Esophagus squamous epithelium (tissue), 5 donors: ENCODE measurements at regions not wholly inside any gene's neighbourhood (a gene's known extent, or its start where the extent isn't known, plus 50 kb on each side); places are given as distances from the start of the nearest gene placed in this dataset.
"Not testable (repeated sequence)": the region's sequence is repeated elsewhere in the genome, so short reads cannot be mapped to it uniquely, and the experiment has no call there.

Source experiments
- DNase-seq: peaks from one replicate; lab custom pipeline; 2025; lab: John Stamatoyannopoulos, UW
- H3K27ac ChIP-seq, 4 donors: fragments of 200-600 bp; sonication (generic); one replicate each; pipeline ENCODE4 v1.5.1; 2016 to 2019; ENCODE audit warnings: mild to moderate bottlenecking in 1 of 4
- H3K27me3 ChIP-seq, 4 donors: fragments of 200-600 bp; sonication (generic); 1 replicate in 3 of 4; 2 replicates in 1 of 4; pipeline versions ENCODE4 v1.5.1 to v1.6.0; 2017 to 2021; ENCODE audit warnings: antibody characterized with exemption in 1 of 4
- H3K36me3 ChIP-seq, 3 donors: fragments of 200-600 bp; sonication (generic); one replicate each; pipeline ENCODE4 v1.5.1; 2016 to 2019
- H3K4me1 ChIP-seq, 3 donors: fragments of 200-600 bp; sonication (generic); one replicate each; pipeline ENCODE4 v1.5.1; 2017 to 2019
- H3K4me3 ChIP-seq, 4 donors: fragments of 200-600 bp; sonication (generic); 1 replicate in 3 of 4; 2 replicates in 1 of 4; pipeline ENCODE4 v1.5.1; 2016 to 2019; ENCODE audit warnings: mild to moderate bottlenecking in 2 of 4, moderate library complexity in 1 of 4
- H3K9me3 ChIP-seq, 3 donors: fragments of 200-600 bp; sonication (generic); one replicate each; pipeline ENCODE4 v1.5.1; 2016 to 2019
- POLR2A ChIP-seq, 4 donors: fragments of 450-650 bp; IDR thresholded peaks; one replicate each; pipeline ENCODE4 v1.6.1; 2017; ENCODE audit warnings: antibody characterized with exemption in 4 of 4, mild to moderate bottlenecking in 4 of 4, moderate library complexity in 3 of 4
- WGBS, 2 donors: methylation state at CpG; one replicate each; pipeline ENCODE4 v1.1.5; 2018; 5-methylcytosine and 5-hydroxymethylcytosine counted together
- intact Hi-C: fragments of 100-400 bp; cut with DNase I; formaldehyde crosslinking; loops from one replicate; pipeline ENCODE4 v1.15.0; 2022
- TF ChIP-seq, protein P1 (sequence below), 6 experiments: fragments of 450-650 bp in 4 of 6; fragments of 200-600 bp in 2 of 6; sonication (generic) in 2 of 6; IDR thresholded peaks; one replicate each; pipeline ENCODE4 v1.5.1; 2016 to 2019; ENCODE audit warnings: antibody characterized with exemption in 6 of 6, mild to moderate bottlenecking in 4 of 6, moderate library complexity in 4 of 6
- donor health status: DM: yes; HTN: yes; CAD: no.

DNA sequence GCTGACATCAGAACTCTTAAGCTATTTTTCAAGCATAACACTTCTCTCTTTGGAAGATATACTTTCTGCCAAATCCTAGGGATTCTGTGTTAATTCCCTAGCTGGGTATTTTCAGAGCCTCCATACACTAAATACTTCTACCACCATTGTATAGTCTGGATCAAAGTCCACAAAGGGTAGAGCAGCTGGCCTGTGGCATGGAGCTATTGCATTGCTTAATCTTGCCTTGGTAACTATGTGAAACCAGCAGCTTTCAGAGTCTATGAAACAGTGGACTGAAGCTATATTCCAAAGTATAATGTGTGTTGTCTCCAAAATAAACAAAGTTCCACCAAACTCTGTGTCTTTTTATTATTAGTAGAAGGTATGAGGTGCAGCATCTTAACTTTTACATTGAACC is 296.9 kb upstream of the CDH19 start:
- intact Hi-C loops = no loop called here
- Histone ChIP-seq H3K4me3 (no peak overlapping the region), H3K36me3 (no peaks in the 10 kb centered on the region), H3K27me3 (no peaks in the 10 kb centered on the region), H3K4me1 (no peaks in the 10 kb centered on the region), H3K27ac (no peak overlapping the region), H3K9me3 (no peaks in the 10 kb centered on the region)
- TF ChIP-seq POLR2A (IDR thresholded peaks at IDR 0.05) = no peak
- TF ChIP-seq, protein P1, sequence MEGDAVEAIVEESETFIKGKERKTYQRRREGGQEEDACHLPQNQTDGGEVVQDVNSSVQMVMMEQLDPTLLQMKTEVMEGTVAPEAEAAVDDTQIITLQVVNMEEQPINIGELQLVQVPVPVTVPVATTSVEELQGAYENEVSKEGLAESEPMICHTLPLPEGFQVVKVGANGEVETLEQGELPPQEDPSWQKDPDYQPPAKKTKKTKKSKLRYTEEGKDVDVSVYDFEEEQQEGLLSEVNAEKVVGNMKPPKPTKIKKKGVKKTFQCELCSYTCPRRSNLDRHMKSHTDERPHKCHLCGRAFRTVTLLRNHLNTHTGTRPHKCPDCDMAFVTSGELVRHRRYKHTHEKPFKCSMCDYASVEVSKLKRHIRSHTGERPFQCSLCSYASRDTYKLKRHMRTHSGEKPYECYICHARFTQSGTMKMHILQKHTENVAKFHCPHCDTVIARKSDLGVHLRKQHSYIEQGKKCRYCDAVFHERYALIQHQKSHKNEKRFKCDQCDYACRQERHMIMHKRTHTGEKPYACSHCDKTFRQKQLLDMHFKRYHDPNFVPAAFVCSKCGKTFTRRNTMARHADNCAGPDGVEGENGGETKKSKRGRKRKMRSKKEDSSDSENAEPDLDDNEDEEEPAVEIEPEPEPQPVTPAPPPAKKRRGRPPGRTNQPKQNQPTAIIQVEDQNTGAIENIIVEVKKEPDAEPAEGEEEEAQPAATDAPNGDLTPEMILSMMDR (IDR thresholded peaks at IDR 0.05) = no peak
- no peak for DNase-seq

DNA sequence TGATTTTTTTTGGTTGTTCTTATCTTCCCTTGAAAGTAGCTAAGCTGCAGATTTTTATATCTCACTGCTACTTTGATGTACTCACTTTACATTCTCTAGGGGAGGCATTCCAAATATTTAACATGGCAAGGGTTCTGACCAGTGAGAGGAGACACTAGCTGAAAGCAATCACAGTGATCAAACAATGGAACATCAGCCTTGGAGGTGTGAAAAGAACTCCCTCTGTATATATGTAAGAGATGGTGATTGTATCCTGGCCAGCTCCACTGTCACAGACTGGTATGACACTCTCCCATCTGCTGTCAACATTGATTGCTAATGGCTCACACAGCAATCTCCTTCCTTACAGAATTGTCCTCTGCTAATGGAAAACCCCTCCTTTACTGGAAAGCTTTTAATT is 291.7 kb upstream of the CDH19 start:
- H3K9me3 ChIP-seq = no peaks in the 10 kb centered on the region
- H3K27me3 ChIP-seq = no peaks in the 10 kb centered on the region
- H3K4me3 ChIP-seq = no peak overlapping the region
- intact Hi-C loops = no loop called here
- no peak overlapping the region for H3K27ac ChIP-seq
- no peak for DNase-seq
- no peaks in the 10 kb centered on the region for H3K36me3 ChIP-seq
- H3K4me1 ChIP-seq = no peaks in the 10 kb centered on the region
- no peak for TF ChIP-seq POLR2A (IDR thresholded peaks at IDR 0.05)
- TF ChIP-seq, protein P1 (IDR thresholded peaks at IDR 0.05) = no peak

DNA sequence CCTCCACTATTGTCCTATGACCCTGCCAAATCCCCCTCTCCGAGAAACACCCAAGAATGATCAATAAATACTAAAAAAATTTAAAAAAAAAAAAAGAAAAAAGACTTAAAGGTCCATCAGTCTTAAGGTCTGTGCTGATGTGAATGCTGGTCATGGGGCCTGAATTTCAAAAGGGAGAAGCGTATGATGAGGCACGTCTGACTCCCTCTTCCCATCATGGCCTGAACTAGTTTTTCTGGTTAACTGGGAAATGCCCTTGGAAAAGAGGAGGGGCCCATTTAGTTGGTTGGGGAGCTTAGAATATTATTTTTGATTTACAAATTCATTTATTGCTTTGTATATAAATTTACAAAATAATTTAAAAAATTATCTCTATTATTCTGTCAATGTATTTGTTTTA is 291.0 kb upstream of the CDH19 start:
- H3K36me3 ChIP-seq = no peaks in the 10 kb centered on the region

DNA sequence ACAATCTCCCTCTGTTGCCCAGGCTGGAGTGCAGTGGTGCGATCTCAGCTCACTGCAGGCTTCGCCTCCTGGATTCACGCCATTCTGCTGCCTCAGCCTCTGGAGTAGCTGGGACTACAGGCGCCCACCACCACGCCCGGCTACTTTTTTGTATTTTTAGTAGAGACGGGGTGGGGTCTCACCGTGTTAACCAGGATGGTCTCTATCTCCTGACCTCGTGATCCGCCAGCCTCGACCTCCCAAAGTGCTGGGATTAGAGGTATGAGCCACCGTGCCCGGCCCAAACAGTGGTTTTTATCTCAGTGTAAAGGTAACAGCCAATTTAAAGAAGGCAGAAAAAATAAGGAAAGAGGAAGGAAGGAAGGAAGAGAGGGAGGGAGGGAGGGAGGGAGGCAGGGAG is 288.5 kb upstream of the CDH19 start:
- WGBS, 2 donors = 86 to 91% methylated on average over 8 to 12 of the region's 13 CpGs
- H3K9me3 ChIP-seq, H3K36me3 ChIP-seq, H3K4me1 ChIP-seq, H3K4me3 ChIP-seq, H3K27ac ChIP-seq, DNase-seq, intact Hi-C loops, H3K27me3 ChIP-seq: not testable (repeated sequence)

More for the DNA sequence above, 291.0 kb upstream of the CDH19 start:
- no peaks in the 10 kb centered on the region for H3K27me3 ChIP-seq
- no peaks in the 10 kb centered on the region for H3K4me1 ChIP-seq
- H3K27ac ChIP-seq = no peak overlapping the region
- no peak overlapping the region for H3K4me3 ChIP-seq
- no peak for DNase-seq
- WGBS, 2 donors = 39 to 57% methylated on average over 2 to 3 of the region's 3 CpGs
- intact Hi-C loops = no loop called here
- no peaks in the 10 kb centered on the region for H3K9me3 ChIP-seq
- TF ChIP-seq, protein P1 (IDR thresholded peaks at IDR 0.05) = no peak
- TF ChIP-seq POLR2A (IDR thresholded peaks at IDR 0.05) = no peak

DNA sequence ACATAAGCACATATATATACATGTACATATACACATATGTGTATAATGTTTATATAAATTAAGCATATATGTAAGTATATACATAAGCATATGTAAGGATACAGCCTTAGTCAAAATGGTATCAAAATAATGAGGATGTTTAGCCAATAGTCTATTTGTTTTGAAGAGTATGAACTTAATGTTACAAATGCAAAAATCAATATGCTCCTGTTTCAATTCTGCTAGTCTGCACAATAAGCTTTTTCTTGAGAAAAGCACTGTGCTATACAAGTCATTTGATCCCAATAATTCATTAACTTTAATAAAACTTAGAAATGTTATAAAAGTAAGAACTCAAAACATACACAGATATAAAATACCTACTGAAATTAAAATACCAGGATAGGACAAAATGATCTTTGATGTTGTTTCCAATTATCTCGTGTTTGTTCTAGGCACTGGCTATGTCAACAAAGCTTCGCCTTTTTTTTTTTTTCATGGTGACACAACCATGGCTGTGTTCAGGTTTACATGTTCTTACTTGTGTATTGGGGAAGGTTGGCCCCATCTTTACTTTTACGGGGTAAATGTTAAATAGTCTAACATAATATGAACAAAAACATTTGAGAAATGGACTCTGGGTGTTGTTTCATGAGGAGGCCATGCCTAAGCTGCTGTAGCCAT is 271.1 kb upstream of the CDH19 start:
- H3K36me3 ChIP-seq = no peaks in the 10 kb centered on the region
- no peaks in the 10 kb centered on the region for H3K27me3 ChIP-seq
- H3K4me3 ChIP-seq = no peak overlapping the region
- WGBS, 2 donors = 45 to 56% methylated on average over 3 of the region's 3 CpGs
- TF ChIP-seq, protein P1 (IDR thresholded peaks at IDR 0.05) = no peak
- no peak for TF ChIP-seq POLR2A (IDR thresholded peaks at IDR 0.05)
- intact Hi-C loops = no loop called here
- no peaks in the 10 kb centered on the region for H3K9me3 ChIP-seq
- H3K27ac ChIP-seq = no peak overlapping the region
- no peak for DNase-seq
- no peaks in the 10 kb centered on the region for H3K4me1 ChIP-seq

DNA sequence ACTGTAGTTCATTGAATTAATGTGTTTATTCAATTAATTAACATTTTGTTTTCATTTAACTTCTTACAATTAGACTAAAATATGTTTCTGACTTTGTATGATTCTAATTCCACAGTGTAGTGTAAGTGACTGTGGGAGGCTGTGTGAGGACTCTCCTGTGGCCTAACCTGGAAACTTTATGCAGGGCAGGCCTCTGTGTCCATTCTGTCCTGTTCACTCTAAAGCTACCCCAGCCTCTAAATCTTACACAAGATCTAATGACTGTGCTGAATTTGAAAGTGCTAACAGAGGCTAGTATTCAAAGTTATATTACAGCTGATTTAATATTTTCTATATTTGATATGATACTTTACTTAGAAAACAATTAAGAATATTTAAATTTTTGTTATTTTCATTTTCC is 270.5 kb upstream of the CDH19 start:
- H3K9me3 ChIP-seq = no peaks in the 10 kb centered on the region
- H3K4me3 ChIP-seq = no peak overlapping the region
- no peaks in the 10 kb centered on the region for H3K4me1 ChIP-seq
- H3K27ac ChIP-seq = no peak overlapping the region
- TF ChIP-seq POLR2A (IDR thresholded peaks at IDR 0.05) = no peak
- TF ChIP-seq, protein P1 (IDR thresholded peaks at IDR 0.05) = no peak
- intact Hi-C loops = no loop called here
- DNase-seq = no peak
- no peaks in the 10 kb centered on the region for H3K36me3 ChIP-seq
- no peaks in the 10 kb centered on the region for H3K27me3 ChIP-seq
